ENCODE measurements at regions not wholly inside any gene's neighbourhood (a gene's known extent, or its start where the extent isn't known, plus 50 kb on each side); places are given as distances from the start of the nearest gene placed in this dataset.

GRCh38 chr20:40354880-40355279 lies 334.2 kb downstream of the MAFB start:
- H3K4me1 Mint-ChIP-seq = no peaks in the 10 kb centered on the region
- no peak overlapping the region for H3K4me3 Mint-ChIP-seq
- TF ChIP-seq, protein P1, sequence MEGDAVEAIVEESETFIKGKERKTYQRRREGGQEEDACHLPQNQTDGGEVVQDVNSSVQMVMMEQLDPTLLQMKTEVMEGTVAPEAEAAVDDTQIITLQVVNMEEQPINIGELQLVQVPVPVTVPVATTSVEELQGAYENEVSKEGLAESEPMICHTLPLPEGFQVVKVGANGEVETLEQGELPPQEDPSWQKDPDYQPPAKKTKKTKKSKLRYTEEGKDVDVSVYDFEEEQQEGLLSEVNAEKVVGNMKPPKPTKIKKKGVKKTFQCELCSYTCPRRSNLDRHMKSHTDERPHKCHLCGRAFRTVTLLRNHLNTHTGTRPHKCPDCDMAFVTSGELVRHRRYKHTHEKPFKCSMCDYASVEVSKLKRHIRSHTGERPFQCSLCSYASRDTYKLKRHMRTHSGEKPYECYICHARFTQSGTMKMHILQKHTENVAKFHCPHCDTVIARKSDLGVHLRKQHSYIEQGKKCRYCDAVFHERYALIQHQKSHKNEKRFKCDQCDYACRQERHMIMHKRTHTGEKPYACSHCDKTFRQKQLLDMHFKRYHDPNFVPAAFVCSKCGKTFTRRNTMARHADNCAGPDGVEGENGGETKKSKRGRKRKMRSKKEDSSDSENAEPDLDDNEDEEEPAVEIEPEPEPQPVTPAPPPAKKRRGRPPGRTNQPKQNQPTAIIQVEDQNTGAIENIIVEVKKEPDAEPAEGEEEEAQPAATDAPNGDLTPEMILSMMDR (IDR thresholded peaks at IDR 0.05; ENCODE audit: unreplicated experiment) = no peak
- H3K27ac Mint-ChIP-seq = no peak overlapping the region
- peaks cover 9% of the 10 kb centered on the region for H3K27me3 Mint-ChIP-seq (ENCODE audit: low read depth)
- DNase-seq (ENCODE audit: low spot score in 2 of 2, unreplicated experiment in 2 of 2) = no peak
- H3K9me3 Mint-ChIP-seq = peaks cover 8% of the 10 kb centered on the region
- H3K36me3 Mint-ChIP-seq = no peaks in the 10 kb centered on the region

DNA sequence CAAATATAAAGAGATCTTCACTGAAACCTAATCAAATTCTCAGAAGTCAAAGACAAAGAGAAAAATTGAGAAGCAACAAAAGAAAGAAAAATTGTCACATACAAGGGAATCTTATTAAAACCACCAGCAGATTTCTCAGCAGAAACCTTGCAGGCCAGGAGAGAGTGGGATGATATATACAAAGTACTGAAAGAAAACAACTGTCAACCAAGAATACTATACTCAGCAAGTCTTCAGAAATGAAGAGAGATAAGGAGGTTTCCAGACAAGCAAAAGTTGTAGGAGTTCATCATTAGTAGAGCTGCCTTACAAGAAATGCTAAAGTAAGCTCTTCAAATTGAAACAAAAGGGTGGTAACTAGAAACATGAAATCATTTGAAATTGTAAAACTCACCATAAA lies 345.6 kb downstream of the MAFB start:
- H3K9me3 Mint-ChIP-seq = peaks cover 47% of the 10 kb centered on the region
- no peak for DNase-seq (ENCODE audit: low spot score in 2 of 2, unreplicated experiment in 2 of 2)
- peaks cover 7% of the 10 kb centered on the region for H3K27me3 Mint-ChIP-seq (ENCODE audit: low read depth)
- no peak overlapping the region for H3K4me3 Mint-ChIP-seq
- H3K27ac Mint-ChIP-seq = no peak overlapping the region
- H3K4me1 Mint-ChIP-seq = no peaks in the 10 kb centered on the region
- TF ChIP-seq, protein P1 (IDR thresholded peaks at IDR 0.05; ENCODE audit: unreplicated experiment) = no peak
- H3K36me3 Mint-ChIP-seq = peaks cover 7% of the 10 kb centered on the region

GRCh38 chr20:40341561-40341960 lies 347.5 kb downstream of the MAFB start:
- Mint-ChIP-seq H3K4me3 (no peak overlapping the region), H3K4me1 (peaks cover under 1% of the 10 kb centered on the region), H3K9me3 (peaks cover 38% of the 10 kb centered on the region), H3K27me3 (ENCODE audit: low read depth) (peaks cover 15% of the 10 kb centered on the region), H3K27ac (no peak overlapping the region), H3K36me3 (peaks cover 7% of the 10 kb centered on the region)
- DNase-seq (ENCODE audit: low spot score in 2 of 2, unreplicated experiment in 2 of 2) = no peak
- TF ChIP-seq, protein P1 (IDR thresholded peaks at IDR 0.05; ENCODE audit: unreplicated experiment) = no peak

- TF ChIP-seq, protein P1 (IDR thresholded peaks at IDR 0.05; ENCODE audit: unreplicated experiment) = no peak
- H3K27ac Mint-ChIP-seq = no peak overlapping the region
- peaks cover 15% of the 10 kb centered on the region for H3K27me3 Mint-ChIP-seq (ENCODE audit: low read depth)
- peaks cover 7% of the 10 kb centered on the region for H3K36me3 Mint-ChIP-seq
- H3K4me3 Mint-ChIP-seq = no peak overlapping the region
- no peak for DNase-seq (ENCODE audit: low spot score in 2 of 2, unreplicated experiment in 2 of 2)
- peaks cover 18% of the 10 kb centered on the region for H3K4me1 Mint-ChIP-seq
- peaks cover 26% of the 10 kb centered on the region for H3K9me3 Mint-ChIP-seq
Observed at GRCh38 chr20:40339661-40340449, 349.2 kb downstream of the MAFB start.

GRCh38 chr20:40336533-40336932 lies 352.5 kb downstream of the MAFB start:
- Mint-ChIP-seq H3K36me3 (no peaks in the 10 kb centered on the region), H3K27ac (no peak overlapping the region), H3K27me3 (ENCODE audit: low read depth) (peaks cover 27% of the 10 kb centered on the region), H3K4me1 (peaks cover 19% of the 10 kb centered on the region), H3K4me3 (no peak overlapping the region), H3K9me3 (peaks cover under 1% of the 10 kb centered on the region)
- DNase-seq (ENCODE audit: low spot score in 2 of 2, unreplicated experiment in 2 of 2) = no peak
- TF ChIP-seq, protein P1 (IDR thresholded peaks at IDR 0.05; ENCODE audit: unreplicated experiment) = no peak

Measured in mesothelial cell of epicardium (in vitro differentiated cells).